ENCODE measurements at regions not wholly inside any gene's neighbourhood (a gene's known extent, or its start where the extent isn't known, plus 50 kb on each side); places are given as distances from the start of the nearest gene placed in this dataset.

DNA sequence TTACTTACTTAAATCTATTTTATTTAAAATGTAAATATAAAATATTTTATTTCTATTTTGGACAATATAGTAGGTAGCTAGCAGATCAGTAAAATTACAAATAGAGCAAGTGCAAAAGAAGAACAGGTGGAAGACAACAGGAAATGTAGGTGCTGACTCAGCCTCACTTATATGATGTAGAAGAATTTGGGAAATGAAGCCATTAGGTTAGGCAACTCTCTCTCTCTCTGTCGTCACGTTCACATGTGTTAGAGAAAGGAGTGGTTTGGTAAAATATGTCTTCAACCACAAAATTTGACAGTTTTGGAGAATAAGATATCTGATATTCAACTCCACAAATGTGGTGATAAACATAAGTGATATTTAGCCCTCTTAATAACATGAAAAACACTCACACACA is 532.5 kb upstream of the KCNMB2 start:
- TF ChIP-seq POLR2A (IDR thresholded peaks at IDR 0.05; ENCODE audit: low read depth, low read length) (no peak), SPI1 (IDR thresholded peaks at IDR 0.05; ENCODE audit: low read depth, low read length) (no peak), POLR2AphosphoS5 (IDR thresholded peaks at IDR 0.05; ENCODE audit: low read depth, low read length) (no peak), TAF1 (IDR thresholded peaks at IDR 0.05; ENCODE audit: low read depth, low read length) (no peak)

All from GM12891 (cell line).